MG63 (cell line): ENCODE measurements at regions not wholly inside any gene's neighbourhood (a gene's known extent, or its start where the extent isn't known, plus 50 kb on each side); places are given as distances from the start of the nearest gene placed in this dataset.

ENCODE experiments used
- DNase-seq: peaks from one replicate; pipeline ENCODE4 v3.0.0-alpha.2; 2020
- H3K27me3 ChIP-seq: fragments of 250-450 bp; sonication (Bioruptor Pico); 2 replicates; pipeline ENCODE4 v1.5.1; 2020; ENCODE audit warnings: mild to moderate bottlenecking, moderate library complexity
- H3K36me3 ChIP-seq: fragments of 250-450 bp; sonication (Bioruptor Pico); 2 replicates; pipeline ENCODE4 v1.5.1; 2020; ENCODE audit warnings: mild to moderate bottlenecking, moderate library complexity
- H3K4me3 ChIP-seq: fragments of 250-450 bp; sonication (Bioruptor Pico); 2 replicates; pipeline ENCODE4 v1.5.1; 2020; ENCODE audit warnings: mild to moderate bottlenecking, moderate library complexity
- H3K9me3 ChIP-seq: fragments of 250-450 bp; sonication (Bioruptor Pico); 2 replicates; pipeline ENCODE4 v1.5.1; 2020; ENCODE audit warnings: mild to moderate bottlenecking, moderate library complexity

DNA sequence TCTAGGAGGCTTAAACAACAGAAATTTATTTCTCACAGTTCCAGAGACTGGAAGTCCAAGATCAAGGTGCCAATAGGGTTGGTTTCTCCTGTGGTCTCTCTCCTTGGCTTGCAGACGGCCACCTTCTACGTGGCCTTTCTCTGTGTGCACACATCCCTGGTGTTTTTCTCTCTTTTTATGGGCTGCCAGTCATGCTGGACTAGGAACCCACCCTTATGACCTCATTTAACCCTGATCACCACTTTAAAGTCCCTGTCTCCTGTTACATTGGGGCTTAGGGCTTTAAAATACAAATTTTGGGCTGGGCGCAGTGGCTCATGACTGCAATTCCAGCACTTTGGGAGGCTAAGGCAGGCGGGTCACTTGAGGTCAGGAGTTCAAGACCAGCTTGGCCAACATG is 157.1 kb downstream of the TLE1 start:
- Histone ChIP-seq H3K4me3 (no peak overlapping the region), H3K9me3 (no peaks in the 10 kb centered on the region), H3K27me3 (no peaks in the 10 kb centered on the region), H3K36me3 (no peaks in the 10 kb centered on the region)
- DNase-seq, result no peak

DNA sequence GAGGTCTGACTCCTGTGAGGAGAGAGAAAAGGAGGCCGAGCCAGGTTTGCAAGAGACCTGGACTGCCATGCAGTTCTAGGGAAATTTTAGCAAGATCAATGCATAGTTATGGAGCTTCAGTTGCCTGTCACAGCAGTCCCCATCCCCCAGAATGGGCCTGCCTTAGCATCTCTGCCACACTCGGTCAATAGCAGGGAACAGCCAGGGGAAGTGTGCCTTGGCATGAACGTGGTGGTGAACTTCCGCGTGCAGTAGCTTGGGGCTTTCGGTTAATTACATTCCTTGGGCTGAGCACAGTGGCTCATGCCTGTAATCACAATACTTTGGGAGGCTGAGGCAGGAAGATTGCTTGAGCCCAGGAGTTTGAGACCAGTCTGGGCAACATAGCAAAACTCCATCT is 157.8 kb downstream of the TLE1 start:
- Histone ChIP-seq H3K4me3 (no peak overlapping the region), H3K27me3 (no peaks in the 10 kb centered on the region), H3K36me3 (no peaks in the 10 kb centered on the region), H3K9me3 (no peaks in the 10 kb centered on the region)
- DNase-seq, result no peak

DNA sequence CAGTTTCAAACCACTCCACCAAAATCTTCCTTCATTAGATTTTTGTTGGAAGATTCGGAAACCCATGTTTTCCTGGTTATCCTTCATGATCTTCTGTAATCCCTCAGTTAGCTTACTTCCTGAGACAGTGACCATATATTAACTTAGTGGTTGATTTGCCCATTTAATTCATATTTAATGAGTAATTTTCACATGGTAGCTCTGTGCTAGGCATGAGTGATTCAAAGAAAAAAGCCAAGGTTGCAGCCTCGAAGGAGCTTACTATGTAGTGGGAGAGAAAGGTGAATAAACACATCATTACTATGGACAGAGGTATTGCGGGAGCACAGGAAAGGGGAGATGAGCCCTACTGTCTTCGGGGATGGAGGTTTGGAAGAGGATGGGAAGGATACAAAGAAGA is 158.5 kb downstream of the TLE1 start:
- DNase-seq, result no peak
- Histone ChIP-seq H3K4me3 (no peak overlapping the region), H3K27me3 (no peaks in the 10 kb centered on the region), H3K36me3 (no peaks in the 10 kb centered on the region), H3K9me3 (no peaks in the 10 kb centered on the region)

DNA sequence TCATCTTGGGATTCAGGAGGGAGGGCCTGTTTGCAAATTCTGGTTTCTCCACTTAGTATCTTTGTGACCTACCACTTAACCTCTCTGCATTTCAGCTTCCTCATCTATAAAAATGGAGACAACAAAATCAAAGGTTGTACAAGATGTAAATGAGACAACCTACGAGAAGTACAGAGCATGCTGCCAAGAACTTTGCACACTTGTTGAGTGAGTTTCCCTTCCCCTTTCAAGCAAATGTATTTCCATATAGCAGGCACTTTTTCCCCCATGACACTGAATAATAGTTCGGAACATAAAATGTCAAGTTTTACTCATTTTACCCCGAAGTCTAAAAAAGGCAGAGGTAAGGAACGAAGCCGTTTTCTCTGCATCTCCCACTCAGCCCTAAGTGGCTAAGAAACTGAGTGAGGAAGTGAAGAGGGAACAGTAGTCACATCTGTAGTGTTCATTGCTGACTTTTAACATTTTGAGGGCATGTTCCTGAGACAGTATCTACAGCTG is 159.0 kb downstream of the TLE1 start:
- Histone ChIP-seq H3K9me3 (no peaks in the 10 kb centered on the region), H3K27me3 (no peaks in the 10 kb centered on the region), H3K36me3 (no peaks in the 10 kb centered on the region), H3K4me3 (no peak overlapping the region)
- no peak for DNase-seq

DNA sequence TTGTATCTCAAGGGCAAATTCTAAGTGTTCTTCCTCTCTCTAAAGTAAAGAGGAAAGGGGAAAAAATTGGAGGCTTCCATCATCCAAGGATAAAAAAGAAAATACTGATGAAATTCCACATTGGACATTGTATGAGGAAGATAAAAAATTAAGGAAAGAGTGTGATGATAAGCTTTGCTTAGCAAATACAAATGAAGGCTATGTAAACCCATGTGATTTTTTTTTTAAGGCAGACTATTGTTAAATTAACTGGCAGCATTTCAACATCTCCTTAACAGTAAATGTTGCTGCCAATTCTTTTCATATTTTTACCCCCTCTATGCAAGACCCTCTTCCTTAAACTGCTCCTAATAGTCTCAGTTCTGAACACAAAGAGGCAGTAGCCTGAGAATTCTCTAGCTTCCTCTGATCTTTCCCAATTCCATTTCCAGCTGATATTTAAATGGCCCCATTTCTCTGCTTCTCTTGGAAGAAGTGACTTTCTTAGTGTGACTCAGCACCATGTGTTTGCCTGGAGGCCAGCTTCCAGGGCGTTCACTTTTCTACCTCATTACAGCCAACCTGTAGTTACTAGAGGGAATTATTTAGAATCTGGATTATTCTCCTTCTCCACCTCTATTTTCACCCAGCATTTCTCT is 159.7 kb downstream of the TLE1 start:
- no peaks in the 10 kb centered on the region for H3K9me3 ChIP-seq
- H3K4me3 ChIP-seq, result no peak overlapping the region
- DNase-seq, result peak; percentile 22
- H3K27me3 ChIP-seq, result no peaks in the 10 kb centered on the region
- H3K36me3 ChIP-seq, result no peaks in the 10 kb centered on the region

DNA sequence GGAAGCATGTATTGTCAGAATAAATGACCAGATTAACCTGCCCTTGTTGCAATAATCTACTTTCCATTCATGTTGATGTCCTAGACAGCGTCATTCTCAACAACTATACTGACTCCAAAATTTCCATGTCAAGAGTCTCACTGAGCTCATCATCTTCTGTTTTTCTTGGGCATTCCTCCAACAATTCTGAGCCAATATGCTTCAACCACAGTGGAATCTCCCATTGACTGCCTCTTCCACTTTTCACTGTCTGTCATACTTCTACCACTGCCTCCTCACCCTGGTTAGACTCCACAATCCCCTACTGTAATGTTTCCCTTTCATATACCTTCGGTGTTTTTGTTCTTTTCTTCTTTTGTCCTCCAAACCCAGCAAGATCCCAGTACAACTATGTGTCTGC is 162.8 kb downstream of the TLE1 start:
- no peaks in the 10 kb centered on the region for H3K36me3 ChIP-seq
- H3K27me3 ChIP-seq, result no peaks in the 10 kb centered on the region
- no peaks in the 10 kb centered on the region for H3K9me3 ChIP-seq
- H3K4me3 ChIP-seq, result no peak overlapping the region
- no peak for DNase-seq

DNA sequence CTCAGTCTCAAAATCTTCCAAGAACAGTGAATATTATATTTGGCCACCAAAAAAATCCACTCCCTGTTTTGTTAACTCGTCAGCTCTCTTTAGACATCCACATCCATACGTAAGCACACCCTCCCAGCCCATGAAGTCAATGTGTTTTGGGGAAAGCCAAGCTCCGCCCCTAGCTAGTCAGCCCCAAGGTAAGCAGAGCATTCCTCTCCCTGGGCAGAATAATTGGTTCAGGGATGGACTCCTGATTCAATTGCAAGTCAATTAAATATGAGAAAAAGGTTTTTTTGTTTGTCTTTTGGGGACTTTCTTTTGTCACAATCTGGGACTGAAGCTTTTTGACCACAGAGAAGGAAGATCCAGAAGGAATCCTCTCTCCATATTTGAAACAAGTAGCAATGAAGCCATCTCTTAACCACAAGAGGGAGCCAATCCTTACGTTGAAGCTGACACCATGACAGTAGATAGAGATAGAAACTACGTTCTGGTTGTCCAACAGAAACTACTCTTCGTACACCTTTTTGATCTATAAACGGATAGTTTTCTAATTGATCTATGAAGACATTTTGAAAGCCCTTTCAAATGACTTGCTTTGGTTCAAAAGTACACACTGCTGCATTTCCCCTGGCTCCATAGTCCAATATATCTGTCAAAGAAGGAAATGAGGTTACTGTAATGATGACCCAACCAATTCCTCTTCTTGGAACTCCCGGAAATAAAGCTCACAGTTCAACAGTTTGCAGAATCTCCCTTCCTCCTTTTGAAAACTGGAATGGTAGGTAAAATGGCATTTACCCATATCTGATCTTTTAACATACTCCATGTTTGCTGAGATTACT is 166.4 kb downstream of the TLE1 start:
- no peak overlapping the region for H3K4me3 ChIP-seq
- no peaks in the 10 kb centered on the region for H3K36me3 ChIP-seq
- DNase-seq, result no peak

DNA sequence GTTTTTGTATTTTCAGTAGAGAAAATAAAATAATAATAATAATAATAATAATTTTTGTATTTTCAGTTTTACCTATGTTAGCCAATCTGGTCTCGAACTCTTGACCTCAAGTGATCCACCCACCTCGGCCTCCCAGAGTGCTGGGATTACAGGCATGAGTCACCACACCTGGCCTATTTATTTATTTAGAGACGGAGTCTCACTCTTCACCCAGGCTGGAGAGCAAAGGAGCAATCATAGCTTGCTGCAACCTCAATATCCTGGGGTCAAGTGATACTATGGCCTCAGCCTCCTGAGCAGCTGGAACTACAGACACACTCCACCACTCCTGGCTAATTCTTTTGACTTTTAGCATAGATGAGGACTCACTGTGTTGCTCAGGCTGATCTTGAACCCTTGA is 167.5 kb downstream of the TLE1 start:
- Histone ChIP-seq H3K4me3 (no peak overlapping the region), H3K9me3 (no peaks in the 10 kb centered on the region), H3K27me3 (no peaks in the 10 kb centered on the region), H3K36me3 (no peaks in the 10 kb centered on the region)
- DNase-seq, result no peak

More for the DNA sequence above, 166.4 kb downstream of the TLE1 start:
- no peaks in the 10 kb centered on the region for H3K27me3 ChIP-seq
- H3K9me3 ChIP-seq, result no peaks in the 10 kb centered on the region

DNA sequence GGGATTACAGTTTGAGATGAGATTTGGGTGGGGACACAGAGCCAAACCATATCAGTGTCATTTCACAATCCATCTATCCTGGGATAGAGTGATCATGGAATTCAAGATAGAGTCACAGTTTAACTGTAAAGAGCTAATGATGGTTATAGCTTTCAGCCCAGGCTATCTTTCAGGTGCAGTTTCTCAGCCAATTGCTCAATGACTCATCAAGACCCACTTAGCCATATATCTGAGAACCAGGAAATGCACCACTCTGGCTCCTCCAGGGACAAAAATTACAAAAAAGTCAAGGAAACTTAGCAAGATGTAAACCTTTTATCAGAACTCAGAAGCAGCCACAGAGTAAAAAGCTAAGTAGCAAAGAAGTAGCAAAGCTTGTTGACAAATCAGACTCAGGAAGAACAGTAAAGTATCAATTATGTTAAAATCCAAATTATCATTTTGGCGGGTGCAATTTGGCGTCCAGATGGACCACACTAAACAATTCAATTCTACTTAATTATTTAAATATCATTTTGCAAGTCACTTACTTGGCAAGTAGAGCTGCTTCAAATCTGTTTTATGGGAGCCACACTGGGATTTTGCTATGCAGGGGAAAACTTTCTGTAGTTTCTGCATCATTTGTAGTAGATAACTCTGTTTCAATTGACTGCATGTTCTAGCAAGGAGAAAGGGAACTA is 169.4 kb downstream of the TLE1 start:
- H3K27me3 ChIP-seq, result no peaks in the 10 kb centered on the region
- DNase-seq, result no peak
- H3K4me3 ChIP-seq, result no peak overlapping the region
- H3K9me3 ChIP-seq, result no peaks in the 10 kb centered on the region
- H3K36me3 ChIP-seq, result no peaks in the 10 kb centered on the region

DNA sequence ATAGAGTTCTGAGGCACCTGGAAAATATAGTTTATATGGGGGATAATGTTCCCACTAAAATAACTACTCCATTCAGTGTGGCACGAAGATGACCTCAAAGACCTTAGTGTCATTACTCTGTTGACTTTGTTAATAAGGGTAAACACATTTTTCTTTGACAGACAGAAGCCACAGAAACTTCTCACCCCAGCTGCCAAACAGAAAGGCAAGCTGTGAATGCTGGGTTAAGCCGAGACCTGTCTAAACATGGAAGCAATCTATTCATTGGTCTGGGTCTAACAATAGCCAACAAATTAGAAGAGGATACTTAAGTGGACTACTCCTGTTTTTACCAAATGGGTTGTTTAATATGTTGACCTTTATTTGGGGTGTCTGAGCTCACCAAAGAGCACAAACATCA is 171.4 kb downstream of the TLE1 start:
- Histone ChIP-seq H3K36me3 (no peaks in the 10 kb centered on the region), H3K4me3 (no peak overlapping the region), H3K9me3 (no peaks in the 10 kb centered on the region), H3K27me3 (no peaks in the 10 kb centered on the region)
- no peak for DNase-seq

DNA sequence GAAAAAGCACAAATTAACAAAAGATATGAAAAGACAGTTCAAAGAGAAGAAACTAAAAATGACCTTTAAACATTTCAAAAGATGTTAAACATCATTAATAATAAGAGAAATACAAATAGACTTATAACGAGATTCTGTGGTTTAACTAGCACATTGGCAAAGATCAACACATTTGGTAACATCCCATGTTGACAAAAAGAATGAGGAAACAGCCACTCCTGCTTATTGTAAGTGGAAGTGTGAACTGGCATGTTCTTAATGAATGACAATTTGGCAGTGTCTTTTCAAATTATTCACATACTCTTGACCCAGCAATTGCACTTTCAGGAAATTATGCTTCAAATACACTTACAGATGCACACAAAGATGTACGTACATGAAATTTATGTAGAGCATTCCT is 176.3 kb downstream of the TLE1 start:
- no peak overlapping the region for H3K4me3 ChIP-seq
- H3K36me3 ChIP-seq, result no peaks in the 10 kb centered on the region
- H3K27me3 ChIP-seq, result no peaks in the 10 kb centered on the region
- DNase-seq, result no peak
- H3K9me3 ChIP-seq, result no peaks in the 10 kb centered on the region

DNA sequence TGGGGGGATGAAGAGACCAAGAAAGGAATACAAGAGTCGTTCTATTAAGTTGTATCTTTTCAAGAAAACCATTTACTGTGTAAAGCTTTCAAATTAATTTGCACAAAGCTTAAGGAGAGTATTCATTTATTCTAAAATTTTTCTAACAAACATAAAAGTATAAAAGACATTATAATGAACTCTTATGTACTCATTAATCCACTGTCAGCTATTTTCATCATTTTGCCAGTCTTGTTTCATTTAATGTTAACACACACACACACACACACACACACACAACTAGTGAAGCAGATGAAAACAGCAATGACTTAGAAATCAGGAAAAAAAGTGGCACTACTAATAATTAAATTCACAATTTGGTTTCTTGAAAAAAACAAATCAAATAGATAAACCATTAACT is 176.7 kb downstream of the TLE1 start:
- H3K9me3 ChIP-seq, result no peaks in the 10 kb centered on the region
- H3K27me3 ChIP-seq, result no peaks in the 10 kb centered on the region
- no peak overlapping the region for H3K4me3 ChIP-seq
- no peak for DNase-seq
- no peaks in the 10 kb centered on the region for H3K36me3 ChIP-seq

DNA sequence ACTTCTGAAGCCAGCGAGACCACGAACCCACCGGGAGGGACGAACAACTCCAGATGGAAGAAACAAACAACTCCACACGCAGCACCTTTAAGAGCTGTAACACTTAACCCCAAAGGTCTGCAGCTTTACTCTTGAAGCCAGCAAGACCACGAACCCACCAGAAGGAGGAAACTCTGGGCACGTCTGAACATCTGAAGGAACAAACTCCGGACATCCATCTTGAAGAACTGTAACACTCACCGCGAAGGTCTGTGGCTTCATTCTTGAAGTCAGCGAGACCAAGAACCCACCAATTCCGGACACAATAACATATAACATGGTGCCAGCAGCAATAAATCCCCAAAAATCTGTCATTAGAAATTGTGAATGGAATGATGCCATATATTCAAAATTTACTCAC is 180.9 kb downstream of the TLE1 start:
- no peak overlapping the region for H3K4me3 ChIP-seq
- no peak for DNase-seq
- H3K27me3 ChIP-seq, result no peaks in the 10 kb centered on the region
- H3K36me3 ChIP-seq, result no peaks in the 10 kb centered on the region
- no peaks in the 10 kb centered on the region for H3K9me3 ChIP-seq

DNA sequence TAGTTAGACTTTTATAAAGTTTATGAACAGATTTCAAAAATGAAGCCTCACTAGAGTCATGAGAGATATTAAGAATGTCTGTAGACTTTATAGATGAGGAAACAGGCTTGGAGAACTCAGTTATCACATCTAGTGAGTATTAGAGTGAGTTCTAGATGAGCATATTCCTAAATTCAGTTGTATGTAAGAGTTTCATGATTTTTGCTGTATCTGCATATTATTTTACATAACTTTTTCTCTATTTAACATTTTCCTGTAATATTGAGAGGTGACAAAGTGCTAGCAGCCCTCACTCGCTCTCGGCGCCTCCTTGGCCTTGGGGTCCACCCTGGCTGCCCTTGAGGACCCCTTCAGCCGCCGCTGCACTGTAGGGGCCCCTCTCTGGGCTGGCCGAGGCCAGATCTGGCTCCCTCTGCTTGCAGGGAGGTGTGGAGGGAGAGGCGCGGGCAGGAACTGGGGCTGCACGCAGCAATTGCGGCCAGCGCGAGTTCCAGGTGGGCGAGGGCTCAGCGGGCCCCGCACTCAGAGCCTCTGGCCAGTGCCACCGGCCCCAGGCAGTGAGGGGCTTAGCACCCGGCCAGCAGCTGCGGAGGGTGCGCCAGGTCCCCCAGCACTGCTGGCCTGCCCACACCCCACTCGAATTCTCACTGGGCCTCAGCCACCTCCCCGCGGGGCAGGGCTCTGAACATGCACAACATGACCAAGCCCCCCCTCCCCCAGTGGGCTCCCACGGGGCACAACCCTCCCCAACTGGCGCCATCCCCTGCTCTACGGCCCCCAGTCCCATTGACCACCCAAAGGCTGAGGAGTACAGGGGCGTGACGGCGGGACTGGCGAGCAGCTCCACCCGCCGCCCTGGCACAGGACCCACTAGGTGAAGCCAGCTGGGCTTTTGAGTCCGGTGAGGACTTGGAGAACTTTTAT is 182.1 kb downstream of the TLE1 start:
- Histone ChIP-seq H3K36me3 (no peaks in the 10 kb centered on the region), H3K4me3 (no peak overlapping the region), H3K27me3 (no peaks in the 10 kb centered on the region), H3K9me3 (no peaks in the 10 kb centered on the region)
- DNase-seq, result no peak

DNA sequence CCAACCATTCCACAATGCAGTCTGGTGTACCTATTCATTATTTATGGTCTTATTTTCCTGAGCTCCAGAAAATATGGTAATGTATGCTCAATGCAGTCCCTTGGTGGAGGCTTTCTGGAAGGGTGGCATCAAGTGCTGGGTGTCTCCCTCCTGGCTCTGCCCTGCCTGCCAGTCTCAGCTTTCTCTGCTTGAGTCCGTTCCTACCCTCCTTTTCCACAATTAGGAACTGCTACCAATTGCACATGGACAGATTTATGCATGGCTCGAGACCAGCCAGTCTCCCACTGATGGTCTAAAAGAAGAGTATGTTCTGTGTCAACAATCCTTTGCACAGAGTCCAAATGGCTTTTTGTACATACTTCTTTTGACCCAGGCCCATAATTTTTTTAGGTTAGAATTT is 189.8 kb downstream of the TLE1 start:
- Histone ChIP-seq H3K27me3 (no peaks in the 10 kb centered on the region), H3K4me3 (no peak overlapping the region)

DNA sequence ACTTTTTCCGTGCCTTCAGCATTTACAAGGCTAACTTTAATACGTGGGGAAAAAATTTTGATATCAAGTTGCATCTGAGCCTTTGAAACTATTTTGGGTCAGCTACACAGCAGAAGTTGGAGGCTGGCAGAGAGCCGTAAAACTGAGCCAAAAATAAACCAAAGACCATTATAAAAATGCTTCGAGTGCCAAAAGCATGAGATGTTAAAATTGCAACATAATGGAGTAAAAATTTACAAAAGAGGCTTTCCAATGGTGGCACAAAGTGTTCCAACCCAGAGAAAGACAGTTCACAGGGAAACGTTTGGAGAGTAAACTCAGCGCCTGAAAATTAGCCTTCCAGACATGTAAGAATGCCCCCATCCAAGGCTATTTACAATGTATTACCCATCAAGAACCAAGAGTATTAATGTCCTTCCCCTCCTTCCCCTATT is 190.3 kb downstream of the TLE1 start:
- Histone ChIP-seq H3K27me3 (no peaks in the 10 kb centered on the region), H3K9me3 (no peaks in the 10 kb centered on the region), H3K36me3 (no peaks in the 10 kb centered on the region), H3K4me3 (no peak overlapping the region)
- peak; percentile 54 for DNase-seq

More for the DNA sequence above, 189.8 kb downstream of the TLE1 start:
- DNase-seq, result no peak
- H3K9me3 ChIP-seq, result no peaks in the 10 kb centered on the region
- no peaks in the 10 kb centered on the region for H3K36me3 ChIP-seq

DNA sequence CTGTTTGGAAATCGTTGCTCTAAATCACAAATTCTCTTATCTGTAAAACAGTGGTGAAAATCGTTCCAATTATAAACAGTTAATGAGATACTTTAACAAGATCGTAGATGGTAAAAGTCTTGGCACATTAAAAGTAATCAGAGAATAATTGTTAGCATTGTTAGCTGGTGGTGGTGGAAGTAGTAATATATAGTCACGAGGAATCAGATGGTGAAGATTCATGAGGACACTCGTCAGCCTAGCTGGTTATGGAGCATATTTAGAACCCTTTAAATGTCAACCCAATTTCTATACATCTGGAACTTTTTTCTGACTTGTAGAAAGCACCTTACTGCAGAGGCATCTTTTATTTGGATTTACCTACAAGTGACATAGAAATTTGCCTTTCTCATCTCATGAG is 190.8 kb downstream of the TLE1 start:
- H3K4me3 ChIP-seq, result no peak overlapping the region

More for the DNA sequence above, 190.8 kb downstream of the TLE1 start:
- H3K36me3 ChIP-seq, result no peaks in the 10 kb centered on the region
- DNase-seq, result no peak
- H3K27me3 ChIP-seq, result no peaks in the 10 kb centered on the region
- H3K9me3 ChIP-seq, result no peaks in the 10 kb centered on the region
